Heart left ventricle (tissue), 16 donors: ENCODE measurements at regions not wholly inside any gene's neighbourhood (a gene's known extent, or its start where the extent isn't known, plus 50 kb on each side); places are given as distances from the start of the nearest gene placed in this dataset.

Source experiments
- ATAC-seq, 4 donors: fragments of 200-7000 bp; cut with Tn5 transposase; one replicate each; pipeline ENCODE4 v1.9.1; 2020 to 2022; ENCODE audit warnings: moderate library complexity in 4 of 4, mild to moderate bottlenecking in 3 of 4, moderate number of reproducible peaks in 1 of 4
- DNase-seq, 5 donors: peaks; one replicate each; pipeline ENCODE4 v3.0.0-alpha.2; 2020
- H3K27ac ChIP-seq, 12 donors: fragments of 200-600 bp; sonication (generic) in 4 of 12; one replicate each; pipeline versions ENCODE4 v1.5.0 to v1.8.0; 2016 to 2022; ENCODE audit warnings: mild to moderate bottlenecking in 2 of 12
- H3K27me3 ChIP-seq, 9 donors: fragments of 200-600 bp; sonication (generic) in 2 of 9; one replicate each; pipeline versions ENCODE4 v1.5.1 to v1.8.0; 2016 to 2022; ENCODE audit warnings: mild to moderate bottlenecking in 3 of 9
- H3K36me3 ChIP-seq, 9 donors: fragments of 200-600 bp; sonication (generic) in 2 of 9; one replicate each; pipeline versions ENCODE4 v1.5.0 to v1.8.0; 2018 to 2022; ENCODE audit warnings: mild to moderate bottlenecking in 2 of 9
- H3K4me1 ChIP-seq, 12 donors: fragments of 200-600 bp; sonication (generic) in 4 of 12; one replicate each; pipeline versions ENCODE4 v1.5.0 to v1.8.0; 2016 to 2022; ENCODE audit warnings: mild to moderate bottlenecking in 3 of 12
- H3K4me3 ChIP-seq, 12 donors: fragments of 200-600 bp; sonication (generic) in 4 of 12; one replicate each; pipeline versions ENCODE4 v1.5.0 to v1.8.0; 2017 to 2022; ENCODE audit warnings: mild to moderate bottlenecking in 9 of 12, moderate library complexity in 4 of 12
- H3K9me3 ChIP-seq, 12 donors: fragments of 200-600 bp; sonication (generic) in 4 of 12; one replicate each; pipeline versions ENCODE4 v1.5.0 to v1.8.0; 2016 to 2022; ENCODE audit warnings: mild to moderate bottlenecking in 1 of 12
- CTCF ChIP-seq, 12 donors: fragments of 200-600 bp; sonication (generic) in 4 of 12; IDR thresholded peaks; one replicate each; pipeline versions ENCODE4 v1.5.0 to v1.8.0; 2018 to 2022; ENCODE audit warnings: antibody characterized with exemption in 12 of 12, mild to moderate bottlenecking in 5 of 12
- POLR2A ChIP-seq, 2 donors: fragments of 450-650 bp; IDR thresholded peaks; one replicate each; pipeline ENCODE4 v1.6.1; 2017; ENCODE audit warnings: antibody characterized with exemption in 2 of 2, mild to moderate bottlenecking in 2 of 2, moderate library complexity in 2 of 2
- WGBS, 4 donors: extraction: QIAGEN DNeasy Blood & Tissue Kit in 2 of 4; methylation state at CpG; one replicate each; pipeline versions ENCODE4 v1.1.5 to v1.1.7; 2013 to 2018; 5-methylcytosine and 5-hydroxymethylcytosine counted together
- intact Hi-C, 10 donors: fragments of 100-400 bp; cut with DNase I; formaldehyde crosslinking; loops; one replicate each; pipeline versions ENCODE4 v1.11.1 to v1.14.2; 2022
- donor health status: ischemic (EF 13 %, LVEDD 7.1; RV severe dilation, severe dysfunction).
- donor health status: healthy with polysubstance abuse.
- donor health status: DM: no; HTN: yes; CAD: no.
- donor health status: DM: no; HTN: no; CAD: no.
- donor health status: ischemic (EF 25% LVEDD 6.9; RV normal size, moderate dysfunction).
- donor health status: ischemic (EF 25% LVEDD 5.7; RV mildly dilated, moderate dysfunction).
- donor health status: healthy.
- donor health status: DM: yes; HTN: yes; CAD: no.
- donor health status: ischemic (EF 35%, LVEDD 5.7; RV mildly dilated, moderate dysfunction).
- donor health status: nonischemic (EF 11% LVEDD 7.7; RV severe dilation, severe dysfunction).
- donor health status: DM: yes; HTN: yes; CAD: no.
- donor health status: PGD.
- donor health status: ischemic (EF 29% LVEDD 5.4; RV normal size, mild dysfunction).
- donor health status: nonischemic (EF 23%, LVEDD 6.1; RV moderate dilation, normal function).

DNA sequence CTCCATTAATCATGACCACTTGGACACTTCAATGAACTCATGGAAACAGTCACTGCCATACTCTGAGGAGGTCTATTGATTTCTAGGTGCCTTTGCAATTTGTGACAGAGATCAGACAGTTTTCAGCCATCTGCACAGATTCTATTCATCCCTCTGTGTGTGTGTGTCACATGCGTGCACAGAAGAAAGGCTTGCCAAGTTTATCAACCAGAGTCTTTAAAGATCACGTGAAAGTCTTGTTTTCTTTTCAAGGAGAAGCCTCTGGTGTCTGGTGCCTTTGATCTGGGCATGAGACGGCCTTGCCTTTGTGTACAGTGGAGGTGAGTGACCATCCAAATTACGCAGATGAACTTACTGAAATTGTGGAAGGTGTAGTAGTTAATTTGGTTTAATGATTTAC lies 164.2 kb downstream of the VAPA start:
- WGBS, 4 donors: 76 to 93% (median 86%) methylated on average over 4 of the region's 4 CpGs
- intact Hi-C loops: no loop called here
- no peak for ATAC-seq
- Histone ChIP-seq H3K4me1 (peaks cover 0 to 9% (median 0%) of the 10 kb centered on the region in 12 donors), H3K9me3 (peaks cover 0 to 11% (median 3%) of the 10 kb centered on the region in 12 donors), H3K4me3 (no peak overlapping the region), H3K36me3 (no peaks in the 10 kb centered on the region), H3K27ac (no peak overlapping the region), H3K27me3 (no peaks in the 10 kb centered on the region)
- DNase-seq: no peak
- TF ChIP-seq CTCF (IDR thresholded peaks at IDR 0.05): no peak
- TF ChIP-seq POLR2A (IDR thresholded peaks at IDR 0.05): no peak

DNA sequence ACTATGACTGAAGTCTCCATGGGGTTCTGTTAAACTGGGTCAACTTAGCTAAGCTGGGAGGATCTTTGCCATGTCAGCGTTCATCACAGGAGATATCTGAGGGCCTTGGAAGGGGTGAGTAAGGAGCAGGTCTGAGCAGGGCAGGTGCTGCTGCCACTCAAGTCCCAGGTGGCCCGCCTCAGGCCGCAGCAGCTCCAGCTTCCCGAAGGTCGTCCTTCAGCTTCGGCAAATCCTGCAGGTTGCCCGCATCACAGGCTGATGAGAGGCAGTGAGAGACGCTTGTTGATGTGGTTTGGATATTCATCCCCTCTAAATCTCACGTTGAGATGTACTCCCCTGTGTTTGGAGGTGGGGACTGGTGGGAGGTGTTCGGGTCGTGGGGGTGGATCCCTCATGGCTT lies 166.6 kb downstream of the VAPA start:
- Histone ChIP-seq H3K4me3 (no peak overlapping the region), H3K9me3 (peaks cover 0 to 23% (median 9%) of the 10 kb centered on the region in 12 donors), H3K27ac (no peak overlapping the region), H3K36me3 (no peaks in the 10 kb centered on the region), H3K4me1 (peaks cover 0 to 9% (median 0%) of the 10 kb centered on the region in 12 donors), H3K27me3 (no peaks in the 10 kb centered on the region)
- TF ChIP-seq POLR2A (IDR thresholded peaks at IDR 0.05) (no peak), CTCF (IDR thresholded peaks at IDR 0.05) (no peak)
- WGBS, 4 donors: 84 to 95% (median 93%) methylated on average over 5 to 11 of the region's 11 CpGs
- intact Hi-C loops: no loop called here
- ATAC-seq: no peak
- DNase-seq: no peak

GRCh38 chr18:10081492-10081891 lies 167.7 kb downstream of the VAPA start:
- Histone ChIP-seq H3K27me3 (no peaks in the 10 kb centered on the region), H3K27ac (no peak overlapping the region), H3K4me1 (peaks cover 0 to 9% (median 0%) of the 10 kb centered on the region in 12 donors), H3K4me3 (no peak overlapping the region), H3K36me3 (no peaks in the 10 kb centered on the region), H3K9me3 (peaks cover 0 to 23% (median 9%) of the 10 kb centered on the region in 12 donors)
- intact Hi-C loops: no loop called here
- no peak for DNase-seq
- TF ChIP-seq POLR2A (IDR thresholded peaks at IDR 0.05) (no peak), CTCF (IDR thresholded peaks at IDR 0.05) (no peak)
- WGBS, 4 donors: 48 to 78% (median 69%) methylated on average over 2 to 4 of the region's 4 CpGs
- peak in 2 of 4 donors; percentile 48 to 49 for ATAC-seq

- Histone ChIP-seq H3K27ac (no peak overlapping the region), H3K36me3 (no peaks in the 10 kb centered on the region), H3K9me3 (peaks cover 0 to 23% (median 9%) of the 10 kb centered on the region in 12 donors), H3K4me3 (no peak overlapping the region), H3K27me3 (no peaks in the 10 kb centered on the region), H3K4me1 (peaks cover 0 to 9% (median 0%) of the 10 kb centered on the region in 12 donors)
- ATAC-seq (peak in 1 of 4 donors; percentile 13), DNase-seq (no peak)
- WGBS, 4 donors: 65 to 74% (median 72%) methylated on average over 3 to 4 of the region's 4 CpGs
- intact Hi-C loops: no loop called here
- TF ChIP-seq POLR2A (IDR thresholded peaks at IDR 0.05) (no peak), CTCF (IDR thresholded peaks at IDR 0.05) (no peak)
Observed at GRCh38 chr18:10085416-10085815, 171.6 kb downstream of the VAPA start.
